Stromal cell of bone marrow (primary cell): ENCODE measurements at regions not wholly inside any gene's neighbourhood (a gene's known extent, or its start where the extent isn't known, plus 50 kb on each side); places are given as distances from the start of the nearest gene placed in this dataset.
"Not testable (repeated sequence)": the region's sequence is repeated elsewhere in the genome, so short reads cannot be mapped to it uniquely, and the experiment has no call there.

Experiments used
- DNase-seq: peaks from one replicate; pipeline ENCODE4 v3.0.0-alpha.2; 2012; ENCODE audit warnings: low read depth

DNA sequence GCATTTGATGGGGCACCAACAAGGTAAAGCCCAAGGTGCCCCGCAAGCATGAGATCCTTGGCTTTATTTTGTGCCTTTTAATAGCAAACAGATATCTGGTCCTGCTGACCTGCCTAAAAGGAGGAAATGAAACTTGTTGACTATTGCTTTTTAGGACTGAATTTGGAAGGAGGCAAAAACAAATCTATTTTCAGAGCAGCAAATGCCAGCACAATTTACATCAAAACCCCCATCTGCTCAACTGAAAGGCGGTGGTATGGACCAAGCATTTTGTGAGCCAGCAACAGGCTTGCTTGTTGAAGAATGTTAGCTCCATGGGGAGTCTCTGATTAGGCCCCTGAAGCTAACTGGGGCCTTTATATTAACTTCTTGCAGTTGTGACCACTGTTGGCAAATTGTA lies 192.6 kb upstream of the E2F8 start:
- DNase-seq, result no peak

DNA sequence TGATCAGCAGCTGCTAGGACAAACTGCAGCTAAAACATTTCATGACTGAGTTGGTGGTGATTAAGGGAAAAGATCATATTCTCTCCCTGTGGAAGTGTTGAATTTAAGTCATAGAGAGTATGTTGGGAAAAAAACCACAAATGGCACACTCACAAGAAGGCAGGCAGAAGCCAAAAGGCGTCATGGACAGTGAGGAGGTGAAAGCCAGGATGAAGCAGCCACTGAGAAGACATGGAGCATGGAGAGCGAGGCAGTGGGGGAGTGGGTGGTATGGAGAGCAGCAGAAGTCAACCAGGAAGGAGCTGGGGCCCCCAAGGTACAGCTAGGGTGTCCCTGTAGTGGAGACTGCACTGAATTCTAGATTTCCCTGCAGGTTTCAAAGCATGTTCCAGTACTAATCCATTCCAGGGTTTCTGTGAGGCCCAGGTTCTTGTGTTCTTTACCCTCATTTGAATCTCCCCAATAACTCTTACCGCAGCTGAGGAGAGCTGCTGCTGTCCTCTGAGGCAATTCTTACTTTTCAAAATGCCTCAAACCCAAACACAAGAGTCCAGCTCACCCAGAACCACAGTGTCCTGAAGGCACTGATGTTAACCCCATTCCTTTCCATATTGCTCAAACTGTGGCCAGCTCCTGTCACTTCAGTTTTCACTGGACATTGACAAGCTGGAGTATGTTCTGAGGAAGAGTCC lies 191.8 kb upstream of the E2F8 start:
- DNase-seq, result peak; percentile 96

DNA sequence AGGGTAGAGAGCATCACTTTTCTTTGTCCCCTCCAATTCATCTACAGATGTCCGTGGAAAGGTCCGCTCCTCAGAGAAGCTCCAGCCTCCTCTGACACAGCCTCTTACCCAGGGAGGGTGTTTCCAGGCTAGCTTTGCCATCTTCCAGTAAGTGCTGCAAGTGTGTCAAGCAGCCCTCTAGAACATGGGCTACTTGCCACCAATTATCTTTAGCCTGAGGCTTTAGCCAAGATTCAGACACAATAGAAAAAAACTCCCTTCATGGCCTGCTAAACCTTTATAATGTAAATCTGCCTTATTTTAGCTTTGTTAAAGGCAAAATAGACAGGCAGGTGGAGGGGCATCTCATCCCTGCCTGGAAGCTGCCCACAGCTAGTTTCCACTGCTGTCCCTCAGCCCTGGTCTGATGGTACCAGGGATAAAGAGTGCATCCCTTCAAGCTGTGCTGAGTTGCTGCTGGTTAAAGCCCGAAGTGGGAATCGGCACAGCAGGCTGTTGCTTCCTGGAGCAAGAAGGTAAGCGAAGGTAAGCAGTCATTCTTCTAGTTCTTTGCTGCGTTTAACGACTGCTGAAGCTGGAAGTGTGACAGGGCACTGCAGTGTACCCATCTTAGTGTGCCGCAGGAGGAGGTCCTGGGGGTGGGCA lies 190.1 kb upstream of the E2F8 start:
- no peak for DNase-seq

DNA sequence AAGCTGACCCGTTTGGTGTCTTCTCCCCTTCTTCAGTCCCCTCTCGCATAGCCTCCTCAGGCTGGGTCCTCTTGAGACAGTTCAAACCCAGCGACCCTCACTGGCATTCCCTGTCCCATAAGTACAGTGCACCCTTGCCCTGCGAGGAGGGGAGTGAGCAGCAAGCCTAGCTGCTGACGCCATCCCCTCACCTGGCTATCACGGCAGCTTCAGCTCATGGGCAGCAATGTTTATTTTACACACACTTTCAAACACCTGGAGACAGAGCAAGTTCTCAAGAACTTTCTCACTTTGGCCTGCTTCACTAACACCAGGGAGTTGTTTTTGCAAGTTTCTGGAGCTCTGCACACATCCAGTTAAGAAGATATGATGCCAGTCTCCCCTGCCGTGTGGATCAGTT lies 189.6 kb upstream of the E2F8 start:
- no peak for DNase-seq

DNA sequence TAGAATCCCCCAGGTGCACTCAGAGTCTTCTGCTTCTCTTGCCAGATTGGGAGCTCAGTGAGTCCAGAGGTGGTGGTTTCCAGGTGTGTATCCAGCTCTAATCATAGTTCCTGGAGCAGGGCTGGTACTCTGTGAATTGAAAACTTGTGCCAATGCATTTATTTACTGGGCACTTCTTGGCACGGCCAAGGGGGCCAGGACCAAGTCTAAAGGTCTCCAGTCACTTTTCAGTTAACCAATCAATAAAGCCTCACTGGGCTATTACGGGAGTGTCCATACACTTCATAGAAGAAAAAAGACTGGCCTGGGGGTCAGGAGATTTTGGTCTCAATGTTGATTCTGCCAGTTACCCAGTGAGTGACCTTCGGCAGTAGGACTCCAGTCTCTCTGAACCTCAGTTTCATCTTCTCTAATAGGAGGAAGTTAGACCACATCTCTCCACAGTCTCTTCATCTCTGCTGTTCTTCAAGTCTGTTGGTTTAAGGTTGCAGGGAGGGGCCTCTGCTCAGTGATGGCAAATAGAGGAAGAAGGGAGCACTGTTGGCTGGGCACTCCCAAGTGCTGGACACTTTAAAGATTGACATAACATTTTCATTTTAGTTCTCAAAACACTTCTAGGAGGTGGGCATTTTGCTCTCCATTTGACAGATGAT lies 188.5 kb upstream of the E2F8 start:
- DNase-seq, result no peak

DNA sequence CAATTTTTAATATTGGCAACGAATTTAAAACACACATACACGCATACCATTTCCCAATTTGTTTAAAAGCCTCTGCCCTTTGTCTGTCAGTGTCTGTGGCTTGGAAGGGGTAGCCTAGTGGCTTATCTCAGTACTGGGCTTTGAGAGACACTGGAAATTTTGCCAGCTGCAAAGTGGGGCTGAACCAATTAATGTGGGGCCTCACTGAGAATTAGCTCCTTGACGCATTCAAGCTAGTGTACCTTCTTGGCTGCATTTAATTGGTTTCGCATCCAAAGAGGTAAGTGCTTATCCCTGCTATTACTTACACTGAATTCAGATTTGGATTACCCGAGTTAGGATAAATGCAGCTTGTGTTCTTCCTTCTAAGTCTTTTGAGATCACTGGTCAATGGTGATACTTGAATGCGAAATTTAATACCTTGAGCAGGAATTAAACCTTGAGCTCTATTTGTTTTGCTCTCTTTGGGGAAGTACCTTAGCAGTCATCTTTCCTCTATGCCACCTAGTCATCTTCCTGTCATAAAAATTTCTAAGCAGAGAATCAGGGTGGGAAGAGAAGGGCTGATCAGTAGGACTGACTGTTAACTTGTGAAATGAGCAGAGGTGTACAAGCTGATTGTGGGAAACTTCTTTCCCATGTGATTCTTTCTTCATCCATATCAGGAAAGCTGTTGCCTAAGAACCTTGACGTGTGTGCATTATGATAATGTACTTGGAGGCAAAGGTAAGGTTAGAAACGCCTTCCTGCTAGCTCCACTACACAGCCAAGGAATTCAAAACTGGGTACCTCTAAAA lies 187.7 kb upstream of the E2F8 start:
- DNase-seq, result no peak

DNA sequence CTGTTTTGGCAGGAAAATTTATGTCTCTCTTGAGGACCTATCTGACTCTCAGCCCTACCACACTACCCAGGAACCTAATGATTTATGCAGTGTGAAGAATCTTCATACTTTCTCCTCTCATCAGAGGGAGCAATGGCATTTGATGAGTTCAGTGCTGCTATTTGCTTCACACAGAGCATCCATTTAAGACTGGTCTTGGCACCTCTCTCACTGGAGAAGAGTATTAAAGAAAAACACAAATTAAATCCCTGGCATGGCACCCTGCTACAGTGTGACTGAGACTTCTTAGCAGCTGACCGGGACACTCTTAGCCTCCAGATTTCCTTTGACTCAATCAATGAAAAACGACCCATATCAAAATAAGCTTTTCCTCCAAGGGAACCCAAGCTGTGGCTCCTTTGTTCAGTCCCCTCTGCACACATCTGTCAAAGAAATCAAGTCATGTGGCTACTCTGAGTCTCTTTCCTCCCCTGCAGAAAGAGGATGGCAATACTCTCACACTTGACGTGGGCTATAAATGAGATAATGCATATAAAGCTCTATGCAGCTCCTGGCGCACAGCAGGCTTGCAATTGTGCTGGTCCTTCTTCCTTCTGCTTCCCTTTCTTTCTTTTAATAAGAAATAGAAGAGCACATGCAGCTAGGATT lies 186.1 kb upstream of the E2F8 start:
- no peak for DNase-seq

DNA sequence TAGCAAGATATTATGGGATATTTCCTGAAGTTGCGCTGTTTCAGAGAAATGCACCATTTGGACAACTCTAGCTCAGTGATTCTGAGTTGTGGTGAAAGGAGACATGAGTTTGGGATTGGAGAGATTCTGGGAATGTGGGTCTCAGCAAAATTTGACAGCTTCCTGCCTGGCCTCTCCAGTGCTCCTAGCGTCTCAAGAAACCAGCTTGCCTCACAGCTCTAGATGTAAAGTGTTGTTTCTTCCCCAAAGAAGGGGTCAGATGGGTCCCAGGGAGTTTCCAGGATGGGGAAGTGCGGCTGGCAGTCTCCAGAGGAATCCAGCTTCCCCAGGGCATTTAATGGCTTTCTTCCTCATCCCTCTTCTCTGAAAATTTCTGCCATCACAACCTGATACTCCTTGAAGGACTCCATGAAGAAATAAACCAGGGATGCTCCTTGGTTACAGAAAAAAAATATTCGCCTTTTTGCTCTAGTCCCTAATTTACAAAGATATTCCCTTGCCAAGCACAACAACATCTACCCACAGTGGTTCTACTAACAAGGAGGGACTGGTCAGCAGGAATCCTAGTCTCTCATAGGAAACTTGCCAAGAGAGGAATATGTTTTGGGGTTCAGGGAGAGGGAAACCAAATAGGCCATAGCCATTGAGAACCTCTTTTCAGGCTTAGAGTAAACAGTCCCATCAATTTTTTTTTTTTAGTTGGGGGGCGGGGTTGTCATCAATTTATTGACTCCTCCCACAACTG lies 185.4 kb upstream of the E2F8 start:
- peak; percentile 65 for DNase-seq

DNA sequence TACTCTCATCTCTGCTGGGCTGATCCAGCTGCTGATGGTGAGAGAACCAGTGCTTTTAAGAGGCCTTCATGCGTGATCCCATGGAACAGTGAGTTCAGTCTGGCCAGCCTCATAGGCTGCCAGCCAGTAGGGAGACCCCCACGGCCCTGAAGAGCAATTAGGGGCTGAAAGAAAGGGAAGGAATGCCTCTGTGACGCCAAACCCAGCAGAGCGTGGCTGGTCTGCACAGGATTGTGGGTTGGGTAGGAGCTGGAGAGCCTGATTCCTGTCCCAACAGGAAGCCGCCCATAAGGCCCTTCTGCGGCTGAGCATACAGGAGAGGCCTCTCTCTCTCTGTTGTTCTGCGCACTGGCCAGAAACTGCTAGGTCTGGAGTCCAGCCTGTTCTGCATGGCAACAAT lies 181.5 kb upstream of the E2F8 start:
- DNase-seq, result no peak

DNA sequence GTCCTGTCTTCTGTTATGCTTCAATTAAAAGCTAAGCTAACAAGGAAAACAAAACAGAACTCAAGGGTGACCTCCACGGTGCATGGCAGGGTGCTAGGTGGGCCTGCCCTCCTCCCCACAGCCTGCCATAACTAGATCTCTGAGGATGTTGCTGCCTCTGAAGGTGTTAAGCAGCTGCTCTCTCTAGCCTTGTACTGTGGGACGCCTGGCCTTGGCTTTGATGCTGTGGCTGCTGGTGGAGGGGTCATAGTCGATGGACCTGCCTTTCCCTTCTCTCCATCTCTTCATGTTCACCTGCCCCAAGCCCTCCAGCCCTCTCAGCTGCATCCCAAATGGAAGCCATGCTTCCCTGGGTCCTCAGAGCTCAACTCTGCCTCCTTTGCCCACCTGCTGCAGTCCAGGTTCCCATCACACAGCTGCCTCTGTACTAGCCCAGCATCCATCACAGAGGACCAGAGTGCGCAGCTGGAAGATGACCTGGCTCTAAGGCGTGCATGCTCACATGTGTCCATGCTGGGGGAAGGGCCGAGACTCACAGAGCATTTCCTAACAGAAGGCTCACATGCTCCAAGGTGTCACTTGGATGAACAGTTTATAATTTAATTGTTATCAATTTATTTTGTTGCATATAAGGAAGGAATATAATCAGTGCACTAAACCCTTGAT lies 180.3 kb upstream of the E2F8 start:
- no peak for DNase-seq

DNA sequence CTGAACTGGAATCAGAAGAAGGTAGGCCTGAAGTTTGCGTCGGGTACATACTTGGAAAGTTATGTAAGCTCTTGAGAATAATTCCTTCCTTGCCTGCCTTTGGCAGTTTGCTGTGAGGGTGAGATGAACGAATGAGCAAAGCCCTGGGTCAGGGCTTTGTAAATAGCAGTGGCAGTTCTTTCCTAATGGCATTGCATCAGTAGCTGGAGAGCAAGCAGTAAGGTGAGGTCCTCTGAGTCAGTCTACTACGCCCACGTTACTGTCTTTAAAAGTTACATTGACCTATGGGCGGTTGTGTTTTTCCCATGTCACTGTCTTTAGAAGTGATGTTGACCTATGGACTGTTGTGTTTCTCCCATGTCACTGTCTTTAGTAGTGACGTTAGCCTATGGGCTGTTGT lies 179.1 kb upstream of the E2F8 start:
- no peak for DNase-seq

DNA sequence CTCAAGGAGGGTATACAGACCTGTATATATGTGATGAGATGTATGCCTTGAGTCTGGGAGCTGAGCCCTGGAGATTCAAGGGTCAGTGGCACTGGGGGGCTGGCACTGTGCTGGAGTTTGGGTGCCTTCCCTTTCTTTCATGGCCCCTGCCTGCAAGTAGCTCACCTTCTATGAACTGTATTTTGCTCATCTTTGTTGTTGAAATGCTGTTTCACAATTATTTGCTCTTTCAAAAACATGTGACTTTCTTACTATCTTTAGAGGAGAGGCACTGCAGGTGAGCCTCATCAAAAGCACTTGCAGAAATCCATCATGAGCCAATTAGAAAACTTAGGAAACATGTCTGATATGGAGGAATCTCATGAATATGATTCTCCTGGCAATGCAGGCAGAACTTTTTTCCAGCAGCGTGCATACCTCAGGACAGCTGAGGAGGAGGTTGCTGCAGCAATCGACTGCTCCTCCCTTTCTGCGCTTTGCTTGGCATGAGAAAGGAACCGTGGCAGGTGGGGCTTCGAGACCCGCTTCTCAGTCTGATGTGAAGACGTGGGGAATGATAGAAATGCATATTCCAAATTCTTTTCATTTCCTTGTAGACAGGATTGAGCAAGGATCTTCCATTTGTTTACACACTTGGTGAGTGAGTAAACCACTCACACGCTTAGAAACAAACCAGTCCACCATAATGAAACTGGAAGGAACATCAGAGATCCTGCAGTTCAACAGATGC lies 178.4 kb upstream of the E2F8 start:
- DNase-seq, result no peak

DNA sequence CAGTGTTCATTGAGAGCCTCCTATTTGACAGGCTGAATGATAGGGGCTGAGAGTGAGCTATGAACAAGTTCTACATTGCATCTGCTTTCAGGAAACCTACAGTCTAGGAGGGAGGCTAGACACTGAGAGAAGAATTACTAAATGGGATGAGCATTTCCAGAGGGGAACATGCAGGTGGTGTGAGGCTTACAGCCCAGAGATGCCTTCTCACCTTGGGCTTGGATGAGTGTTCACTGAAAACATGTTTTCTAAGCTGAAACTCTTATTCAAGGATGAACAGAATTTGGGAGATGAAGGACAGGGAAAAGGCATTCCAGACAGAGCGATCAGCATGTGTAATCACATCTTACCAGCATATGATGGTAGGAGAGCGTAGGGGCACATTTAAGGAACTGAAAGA lies 177.5 kb upstream of the E2F8 start:
- DNase-seq, result no peak

DNA sequence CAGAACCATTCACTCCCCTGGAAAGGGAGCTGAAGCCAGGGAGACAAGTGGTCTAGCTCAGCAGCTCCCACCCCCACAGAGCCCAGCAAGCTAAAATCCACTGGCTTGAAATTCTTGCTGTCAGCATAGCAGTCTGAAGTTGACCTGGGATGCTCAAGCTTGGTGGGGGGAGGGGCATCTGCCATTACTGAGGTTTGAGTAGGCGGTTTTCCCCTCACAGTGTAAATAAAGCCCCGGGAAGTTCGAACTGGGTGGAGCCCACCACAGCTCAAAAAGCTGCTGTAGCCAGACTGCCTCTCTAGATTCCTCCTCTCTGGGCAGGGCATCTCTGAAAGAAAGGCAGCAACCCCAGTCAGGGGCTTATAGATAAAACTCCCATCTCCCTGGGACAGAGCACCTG lies 171.3 kb upstream of the E2F8 start:
- DNase-seq, result not testable (repeated sequence)

DNA sequence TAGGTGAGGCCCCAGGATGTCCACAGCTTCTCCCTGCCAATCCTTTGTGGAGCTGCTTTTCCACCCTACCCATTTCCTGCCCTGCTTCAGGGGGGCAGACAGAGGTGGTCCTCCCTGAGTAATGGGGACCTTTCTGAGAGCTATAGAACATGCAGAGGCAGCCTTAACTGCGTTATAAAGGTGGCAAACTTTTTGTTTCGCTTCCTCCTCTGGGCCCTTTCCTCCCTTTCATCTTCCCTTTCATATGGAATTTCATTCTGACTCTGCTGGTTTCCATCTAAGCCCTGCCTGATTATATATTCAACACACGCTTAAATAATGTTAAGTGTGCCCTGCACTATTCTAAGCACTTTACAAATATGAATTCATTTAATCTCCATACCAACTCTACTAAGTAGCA lies 169.3 kb upstream of the E2F8 start:
- no peak for DNase-seq

DNA sequence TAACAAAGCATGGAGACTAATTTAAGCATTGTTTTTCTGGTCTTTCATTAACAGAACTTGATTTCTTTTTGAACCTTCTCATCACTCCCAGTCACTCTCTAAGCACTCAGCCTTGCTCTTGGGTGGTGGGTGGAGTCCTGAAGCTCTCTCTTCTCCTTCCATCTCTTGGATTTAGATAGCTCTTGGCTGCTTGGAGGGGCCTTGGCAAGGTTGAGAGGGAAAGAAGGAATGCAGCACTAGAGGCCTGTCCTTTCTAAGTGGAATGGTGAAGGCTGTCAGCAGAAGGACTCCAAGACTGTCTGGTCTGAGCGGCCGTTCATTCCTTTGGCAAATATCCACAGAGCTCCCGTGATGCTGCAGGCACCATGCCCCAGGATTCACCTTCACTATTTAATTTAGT lies 168.6 kb upstream of the E2F8 start:
- no peak for DNase-seq

DNA sequence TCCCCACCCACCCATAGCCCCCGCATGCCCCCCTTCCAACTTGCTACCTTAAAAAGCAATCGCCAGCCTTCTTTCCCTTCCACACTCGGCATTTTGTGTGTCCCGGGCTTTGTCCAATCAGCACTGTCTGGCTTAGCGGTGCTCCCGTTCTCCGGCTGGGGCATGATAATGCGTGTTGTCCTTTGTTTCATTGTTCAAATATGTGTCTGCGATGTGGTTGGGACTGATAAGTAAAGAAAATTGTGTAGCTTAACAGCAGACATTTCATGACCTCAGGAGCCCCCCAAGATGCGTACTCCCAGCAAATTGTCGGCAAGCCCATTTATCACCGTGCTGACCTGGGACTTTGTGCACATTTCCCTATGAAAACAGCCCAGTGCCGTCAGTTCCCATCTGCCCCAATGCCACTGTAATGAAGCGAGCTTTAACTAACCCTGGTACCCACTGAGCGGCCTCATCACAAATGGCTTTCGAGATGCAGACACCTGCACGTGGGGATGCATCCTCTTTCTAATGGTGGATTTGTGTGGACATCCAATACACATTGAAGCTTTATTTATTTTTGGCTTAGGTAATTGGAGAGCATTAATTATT lies 167.0 kb upstream of the E2F8 start:
- DNase-seq, result no peak

DNA sequence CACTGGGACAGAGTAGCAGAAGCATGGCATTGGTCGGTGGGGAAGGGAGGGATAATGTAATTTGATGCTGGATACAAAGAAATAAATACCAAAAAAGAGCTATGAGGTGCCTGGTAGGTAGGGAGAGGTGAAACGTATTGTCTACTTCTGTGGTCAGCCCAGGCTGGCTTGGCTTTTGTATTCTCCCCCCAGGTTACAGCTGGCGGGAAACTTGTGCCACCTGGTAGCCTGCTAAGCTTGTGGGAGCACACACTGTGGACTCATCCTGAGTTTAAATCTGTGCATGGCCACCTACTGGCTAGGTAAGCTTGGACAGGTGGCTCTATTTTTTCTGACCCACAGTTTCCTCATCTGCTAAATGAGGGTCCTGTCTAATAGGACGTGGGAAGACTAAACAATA lies 165.2 kb upstream of the E2F8 start:
- no peak for DNase-seq

DNA sequence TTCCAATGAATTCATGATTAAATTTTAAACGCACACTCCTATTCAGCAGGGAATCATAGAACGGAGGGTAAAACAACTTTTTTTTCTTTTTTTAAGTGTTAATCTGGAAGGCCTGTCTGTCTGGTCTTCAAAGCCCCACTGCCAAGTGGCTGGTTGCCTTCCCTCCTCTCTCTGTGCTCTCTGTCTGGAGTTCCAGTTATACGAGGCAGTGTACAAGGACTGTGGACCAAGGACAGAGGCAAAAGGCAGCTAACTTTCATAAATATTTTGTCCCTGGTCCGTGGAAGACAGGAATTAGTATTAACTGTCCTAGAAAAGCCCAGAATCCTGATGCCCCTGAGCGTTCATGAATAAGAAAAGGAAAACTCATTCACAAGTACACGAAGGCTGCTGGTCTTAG lies 164.0 kb upstream of the E2F8 start:
- no peak for DNase-seq
